ENCODE measurements at regions not wholly inside any gene's neighbourhood (a gene's known extent, or its start where the extent isn't known, plus 50 kb on each side); places are given as distances from the start of the nearest gene placed in this dataset.

- TF ChIP-seq CTCF (IDR thresholded peaks at IDR 0.05; ENCODE audit: insufficient read depth, low read depth, low read length, missing control alignments) = no peak
- DNase-seq (ENCODE audit: low read depth) = no peak
- H3K4me3 ChIP-seq (ENCODE audit: low read depth, low read length) = no peak overlapping the region
Measured at GRCh38 chr7:52794621-52795020, 240.8 kb upstream of the POM121L12 start.

- DNase-seq (ENCODE audit: low read depth) = no peak
- TF ChIP-seq CTCF (IDR thresholded peaks at IDR 0.05; ENCODE audit: insufficient read depth, low read depth, low read length, missing control alignments) = no peak
- H3K4me3 ChIP-seq (ENCODE audit: low read depth, low read length) = no peak overlapping the region
Measured at GRCh38 chr7:52791176-52791700, 244.2 kb upstream of the POM121L12 start.

GRCh38 chr7:52786174-52786573 lies 249.3 kb upstream of the POM121L12 start:
- no peak for DNase-seq (ENCODE audit: low read depth)
- TF ChIP-seq CTCF (IDR thresholded peaks at IDR 0.05; ENCODE audit: insufficient read depth, low read depth, low read length, missing control alignments) = no peak
- H3K4me3 ChIP-seq (ENCODE audit: low read depth, low read length) = no peak overlapping the region

GRCh38 chr7:52782348-52782747 lies 253.1 kb upstream of the POM121L12 start:
- no peak for DNase-seq (ENCODE audit: low read depth)
- no peak overlapping the region for H3K4me3 ChIP-seq (ENCODE audit: low read depth, low read length)
- no peak for TF ChIP-seq CTCF (IDR thresholded peaks at IDR 0.05; ENCODE audit: insufficient read depth, low read depth, low read length, missing control alignments)

GRCh38 chr7:52781250-52781649 lies 254.2 kb upstream of the POM121L12 start:
- TF ChIP-seq CTCF (IDR thresholded peaks at IDR 0.05; ENCODE audit: insufficient read depth, low read depth, low read length, missing control alignments) = no peak
- no peak overlapping the region for H3K4me3 ChIP-seq (ENCODE audit: low read depth, low read length)
- no peak for DNase-seq (ENCODE audit: low read depth)

- TF ChIP-seq CTCF (IDR thresholded peaks at IDR 0.05; ENCODE audit: insufficient read depth, low read depth, low read length, missing control alignments) = no peak
- no peak for DNase-seq (ENCODE audit: low read depth)
- no peak overlapping the region for H3K4me3 ChIP-seq (ENCODE audit: low read depth, low read length)
Measured at GRCh38 chr7:52779004-52779403, 256.4 kb upstream of the POM121L12 start.

GRCh38 chr7:52777051-52777822 lies 258.2 kb upstream of the POM121L12 start:
- no peak for DNase-seq (ENCODE audit: low read depth)
- TF ChIP-seq CTCF (IDR thresholded peaks at IDR 0.05; ENCODE audit: insufficient read depth, low read depth, low read length, missing control alignments) = no peak
- no peak overlapping the region for H3K4me3 ChIP-seq (ENCODE audit: low read depth, low read length)

Data from GM12865 (cell line).